Thyroid gland (tissue), 4 donors: ENCODE measurements at regions not wholly inside any gene's neighbourhood (a gene's known extent, or its start where the extent isn't known, plus 50 kb on each side); places are given as distances from the start of the nearest gene placed in this dataset.
A peak's percentile ranks its signal among the peaks of the same experiment; 100 is the strongest.

Experiments
- DNase-seq, 2 donors: peaks; one replicate each; pipeline ENCODE4 v3.0.0-alpha.2; 2019
- H3K27ac ChIP-seq, 3 donors: fragments of 200-600 bp; sonication (generic); 1 replicate in 2 of 3; 2 replicates in 1 of 3; pipeline ENCODE4 v1.5.1; 2016 to 2019; ENCODE audit warnings: mild to moderate bottlenecking in 1 of 3, moderate library complexity in 1 of 3
- H3K27me3 ChIP-seq: fragments of 200-600 bp; sonication (generic); one replicate; pipeline ENCODE4 v1.5.1; 2019
- H3K36me3 ChIP-seq, 2 donors: fragments of 200-600 bp; sonication (generic); one replicate each; pipeline ENCODE4 v1.5.1; 2016 to 2019
- H3K4me1 ChIP-seq, 2 donors: fragments of 200-600 bp; sonication (generic); one replicate each; pipeline ENCODE4 v1.5.1; 2017 to 2019
- H3K4me3 ChIP-seq, 3 donors: fragments of 200-600 bp; sonication (generic); replicated peaks in 1 of 3; 1 replicate in 2 of 3; 2 replicates in 1 of 3; pipeline ENCODE4 v1.5.1; 2016; ENCODE audit warnings: mild to moderate bottlenecking in 1 of 3
- H3K9me3 ChIP-seq: fragments of 200-600 bp; sonication (generic); one replicate; pipeline ENCODE4 v1.5.1; 2017
- CTCF ChIP-seq, 6 experiments: fragments of 200-600 bp in 3 of 6; fragments of 450-650 bp in 3 of 6; sonication (generic) in 3 of 6; IDR thresholded peaks; one replicate each; pipeline ENCODE4 v1.5.1; 2016 to 2019; ENCODE audit warnings: antibody characterized with exemption in 6 of 6, mild to moderate bottlenecking in 2 of 6, inconsistent platforms in 1 of 6, moderate library complexity in 1 of 6
- POLR2A ChIP-seq, 2 donors: fragments of 450-650 bp; IDR thresholded peaks; one replicate each; pipeline ENCODE4 v1.6.1; 2017; ENCODE audit warnings: antibody characterized with exemption in 2 of 2, mild to moderate bottlenecking in 2 of 2, moderate library complexity in 1 of 2
- WGBS, 2 donors: methylation state at CpG; one replicate each; pipeline ENCODE4 v1.1.5; 2017; 5-methylcytosine and 5-hydroxymethylcytosine counted together
- intact Hi-C: fragments of 100-400 bp; cut with DNase I; formaldehyde crosslinking; loops from one replicate; pipeline ENCODE4 v1.15.1; 2023

DNA sequence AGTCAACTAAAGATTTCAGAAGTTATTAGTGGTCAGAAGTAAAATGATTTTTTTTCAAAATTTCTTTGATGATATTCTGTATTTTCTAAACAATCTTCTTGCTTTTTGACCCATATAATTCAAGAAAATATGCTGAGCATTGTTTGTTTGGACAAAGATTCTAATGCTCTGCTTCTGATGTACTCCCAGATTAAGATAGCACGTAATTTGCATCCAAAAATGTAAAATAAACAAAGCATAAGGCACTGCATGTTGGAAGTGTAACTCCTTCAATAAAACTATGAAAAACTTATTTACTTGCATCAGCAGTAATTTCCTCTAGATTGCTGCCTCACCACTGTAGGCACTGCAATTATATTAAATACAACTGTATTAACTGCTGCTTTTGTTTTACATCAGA is 1054.1 kb downstream of the TTLL7 start:
- WGBS, 2 donors = 75 to 80% methylated on average over 1 of the region's 1 CpG
- H3K4me3 ChIP-seq = no peak overlapping the region
- no peaks in the 10 kb centered on the region for H3K36me3 ChIP-seq
- no peak for DNase-seq
- H3K27me3 ChIP-seq = no peaks in the 10 kb centered on the region
- no peaks in the 10 kb centered on the region for H3K9me3 ChIP-seq
- H3K4me1 ChIP-seq = no peaks in the 10 kb centered on the region
- intact Hi-C loops = no loop called here
- H3K27ac ChIP-seq = no peak overlapping the region
- TF ChIP-seq POLR2A (IDR thresholded peaks at IDR 0.05) (no peak), CTCF (IDR thresholded peaks at IDR 0.05) (no peak)

DNA sequence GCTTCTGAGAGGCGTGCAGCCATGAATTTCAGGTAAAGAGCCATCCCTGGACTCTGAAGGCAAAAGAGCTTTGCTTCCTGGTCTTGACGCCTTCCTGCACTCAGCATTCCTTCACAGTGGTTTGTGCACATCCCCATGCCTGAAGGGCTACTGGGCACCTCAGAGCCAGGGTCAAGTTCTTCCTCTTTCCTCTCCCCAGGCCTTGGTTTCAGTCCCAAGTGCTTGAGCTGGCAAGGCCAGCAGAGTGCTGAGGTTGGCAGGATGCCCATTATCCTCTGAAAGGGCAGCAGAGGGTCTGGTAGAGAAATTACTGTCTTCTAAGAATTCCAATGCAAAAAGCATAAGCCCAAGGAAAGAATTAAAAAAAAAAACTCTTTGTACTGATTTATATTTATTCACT is 1064.9 kb downstream of the TTLL7 start:
- TF ChIP-seq CTCF (IDR thresholded peaks at IDR 0.05) = no peak
- no peak for TF ChIP-seq POLR2A (IDR thresholded peaks at IDR 0.05)
- intact Hi-C loops = no loop called here
- WGBS, 2 donors = 59 to 72% methylated on average over 2 of the region's 2 CpGs

DNA sequence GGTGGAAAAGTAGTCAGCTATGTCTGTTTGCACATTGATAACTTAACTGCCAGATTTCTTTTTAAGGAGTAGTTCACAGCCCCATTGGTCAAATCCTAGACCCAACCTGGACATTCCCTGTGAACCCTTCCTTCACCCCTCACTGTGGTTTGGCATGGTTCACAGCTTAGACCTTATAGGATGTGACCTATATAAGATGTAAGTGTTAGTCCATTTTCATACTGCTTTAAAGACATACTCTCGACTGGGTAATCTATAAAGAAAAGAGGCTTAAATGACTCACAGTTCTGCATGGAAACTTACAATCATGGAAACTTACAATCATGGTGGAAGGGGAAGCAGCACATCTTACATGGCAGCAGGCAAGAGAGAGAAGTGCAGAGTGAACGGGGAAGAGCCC is 1066.2 kb downstream of the TTLL7 start:
- intact Hi-C loops = no loop called here

More for the DNA sequence above, 1064.9 kb downstream of the TTLL7 start:
- Histone ChIP-seq H3K27me3 (no peaks in the 10 kb centered on the region), H3K27ac (no peak overlapping the region), H3K36me3 (no peaks in the 10 kb centered on the region), H3K4me3 (no peak overlapping the region), H3K4me1 (peaks cover 0 to 4% of the 10 kb centered on the region in 2 donors), H3K9me3 (no peaks in the 10 kb centered on the region)
- peak; percentile 75 to 77 for DNase-seq

GRCh38 chr1:82932207-82932606 is 1066.7 kb downstream of the TTLL7 start:
- no peak overlapping the region for H3K4me3 ChIP-seq
- H3K27ac ChIP-seq = no peak overlapping the region
- peaks cover 0 to 4% of the 10 kb centered on the region in 2 donors for H3K4me1 ChIP-seq
- TF ChIP-seq CTCF (IDR thresholded peaks at IDR 0.05) (no peak), POLR2A (IDR thresholded peaks at IDR 0.05) (no peak)
- no peaks in the 10 kb centered on the region for H3K36me3 ChIP-seq
- no peaks in the 10 kb centered on the region for H3K9me3 ChIP-seq
- 92 to 97% methylated on average over 2 of the region's 2 CpGs for WGBS, 2 donors
- DNase-seq = no peak
- no peaks in the 10 kb centered on the region for H3K27me3 ChIP-seq
- intact Hi-C loops = no loop called here

More for the DNA sequence above, 1066.2 kb downstream of the TTLL7 start:
- no peak for TF ChIP-seq POLR2A (IDR thresholded peaks at IDR 0.05)
- WGBS, 2 donors = 94 to 98% methylated on average over 2 of the region's 2 CpGs
- Histone ChIP-seq H3K4me1 (peaks cover 0 to 4% of the 10 kb centered on the region in 2 donors), H3K4me3 (no peak overlapping the region), H3K27ac (no peak overlapping the region), H3K27me3 (no peaks in the 10 kb centered on the region), H3K9me3 (no peaks in the 10 kb centered on the region), H3K36me3 (no peaks in the 10 kb centered on the region)
- DNase-seq = no peak

- no peak for TF ChIP-seq POLR2A (IDR thresholded peaks at IDR 0.05)
- no peak for TF ChIP-seq CTCF (IDR thresholded peaks at IDR 0.05)
- Histone ChIP-seq H3K9me3 (no peaks in the 10 kb centered on the region), H3K27me3 (no peaks in the 10 kb centered on the region), H3K4me1 (peaks cover 0 to 4% of the 10 kb centered on the region in 2 donors), H3K27ac (no peak overlapping the region), H3K36me3 (no peaks in the 10 kb centered on the region), H3K4me3 (no peak overlapping the region)
- no peak for DNase-seq
- intact Hi-C loops = no loop called here
Observed at GRCh38 chr1:82931006-82931405, 1067.9 kb downstream of the TTLL7 start.

- Histone ChIP-seq H3K27ac (no peak overlapping the region), H3K4me3 (no peak overlapping the region), H3K9me3 (no peaks in the 10 kb centered on the region), H3K36me3 (no peaks in the 10 kb centered on the region), H3K27me3 (no peaks in the 10 kb centered on the region), H3K4me1 (peaks cover 0 to 4% of the 10 kb centered on the region in 2 donors)
- TF ChIP-seq POLR2A (IDR thresholded peaks at IDR 0.05) (no peak), CTCF (IDR thresholded peaks at IDR 0.05) (no peak)
- DNase-seq = no peak
- WGBS, 2 donors = 65 to 81% methylated on average over 1 of the region's 1 CpG
- intact Hi-C loops = no loop called here
Observed at GRCh38 chr1:82927753-82928152, 1071.2 kb downstream of the TTLL7 start.
